ENCODE measurements at regions not wholly inside any gene's neighbourhood (a gene's known extent, or its start where the extent isn't known, plus 50 kb on each side); places are given as distances from the start of the nearest gene placed in this dataset.

DNA sequence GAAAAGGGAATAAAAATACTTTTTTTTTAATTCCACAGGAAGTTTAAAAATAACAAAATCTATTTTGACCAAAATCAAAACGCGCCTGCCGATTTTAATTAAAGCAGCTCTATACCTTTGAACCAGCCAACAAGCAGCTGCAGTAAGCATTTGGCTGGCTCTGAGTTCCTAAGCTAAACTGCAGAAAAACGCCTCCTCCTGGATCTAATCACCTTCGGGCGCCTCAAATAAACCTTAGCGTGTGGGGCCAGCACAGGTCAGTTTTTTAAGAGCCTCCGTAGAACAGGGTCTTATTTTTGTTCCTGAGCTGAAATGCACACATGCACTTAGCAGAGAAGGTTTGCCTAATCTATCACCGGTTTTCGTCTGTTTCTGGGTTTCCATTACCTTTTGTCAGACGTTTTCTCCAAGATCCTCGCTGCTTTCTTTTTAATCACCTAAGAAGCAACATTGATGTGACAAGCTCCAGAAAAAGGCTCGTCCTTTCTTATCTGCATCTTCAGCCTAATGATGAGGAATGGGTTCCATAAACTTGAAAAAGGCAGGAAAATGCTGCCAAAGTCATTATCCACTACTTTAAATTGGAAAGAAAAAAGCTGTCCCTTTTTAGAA, 64.7 kb upstream of the HNRNPA3 start:
- no peak for DNase-seq (ENCODE audit: low read depth in 2 of 3, low spot score in 1 of 3)

DNA sequence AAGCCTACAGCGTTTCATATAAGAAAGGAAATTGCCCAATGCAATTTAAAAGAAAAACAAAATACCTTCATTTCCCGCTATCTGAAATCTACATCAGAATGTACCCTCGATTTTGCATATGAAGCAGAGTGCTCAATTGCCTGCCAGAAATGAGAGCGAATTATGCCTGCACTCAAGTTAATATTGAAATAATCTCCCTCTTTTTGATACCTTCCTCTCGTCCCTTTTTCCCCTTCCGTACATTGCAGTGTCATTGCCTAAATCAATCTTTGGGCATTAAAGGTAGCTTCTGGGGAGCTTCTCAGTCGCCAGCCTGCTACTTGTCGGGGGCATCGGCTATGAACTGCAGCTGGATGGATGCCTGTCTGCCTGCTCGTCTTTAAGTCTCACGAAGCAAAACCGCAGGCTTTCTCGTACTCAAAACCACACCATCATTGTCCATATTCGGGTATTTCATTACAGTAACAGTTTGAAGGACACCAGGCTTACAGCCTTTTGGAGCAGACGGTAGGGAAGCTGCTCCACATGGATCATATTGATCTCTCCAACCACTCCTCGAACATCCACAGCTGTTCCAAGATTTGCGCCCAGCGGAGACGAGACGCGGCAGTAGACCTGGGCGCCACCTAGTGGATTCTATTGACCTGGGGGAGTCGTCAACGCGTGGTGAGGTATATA, 64.0 kb upstream of the HNRNPA3 start:
- peak; percentile 53 to 81 (median 66) for DNase-seq (ENCODE audit: low read depth in 2 of 3, low spot score in 1 of 3)

DNA sequence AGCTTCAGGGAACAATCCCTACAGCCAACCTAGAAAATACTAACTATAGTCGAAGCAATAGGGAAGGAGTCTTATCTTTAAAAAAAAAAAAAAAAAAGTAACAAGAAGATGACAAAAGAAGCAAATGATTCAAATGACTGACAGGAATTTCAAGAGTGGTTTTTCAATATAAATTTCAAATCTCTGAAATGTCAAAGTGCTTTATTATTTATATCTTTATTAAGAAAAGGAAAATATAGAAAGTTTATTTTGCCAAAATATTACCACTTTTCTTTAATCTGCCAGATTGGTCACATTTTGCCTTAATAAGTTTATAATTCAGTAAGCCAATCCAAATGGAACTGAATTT, 63.5 kb upstream of the HNRNPA3 start:
- no peak for DNase-seq (ENCODE audit: low read depth in 2 of 3, low spot score in 1 of 3)

DNA sequence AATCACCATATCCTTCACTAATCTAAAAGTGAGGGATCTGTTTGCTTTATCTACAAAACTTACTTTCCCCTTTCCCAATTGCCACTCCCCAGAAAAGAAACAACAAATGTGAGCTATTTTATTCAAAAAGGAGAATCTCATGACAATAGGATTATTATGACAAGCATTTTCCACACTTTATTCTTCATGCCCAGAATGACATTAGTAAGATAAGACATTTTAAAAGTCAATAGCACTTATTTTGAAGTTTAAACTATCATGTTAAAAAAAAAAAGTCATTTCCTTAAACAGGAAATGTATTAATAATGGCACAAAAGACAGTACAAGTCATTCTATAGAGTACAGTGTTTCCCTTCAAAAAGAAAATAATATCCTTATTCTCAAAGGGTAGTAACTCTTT, 58.8 kb upstream of the HNRNPA3 start:
- DNase-seq (ENCODE audit: low read depth in 2 of 3, low spot score in 1 of 3): no peak

DNA sequence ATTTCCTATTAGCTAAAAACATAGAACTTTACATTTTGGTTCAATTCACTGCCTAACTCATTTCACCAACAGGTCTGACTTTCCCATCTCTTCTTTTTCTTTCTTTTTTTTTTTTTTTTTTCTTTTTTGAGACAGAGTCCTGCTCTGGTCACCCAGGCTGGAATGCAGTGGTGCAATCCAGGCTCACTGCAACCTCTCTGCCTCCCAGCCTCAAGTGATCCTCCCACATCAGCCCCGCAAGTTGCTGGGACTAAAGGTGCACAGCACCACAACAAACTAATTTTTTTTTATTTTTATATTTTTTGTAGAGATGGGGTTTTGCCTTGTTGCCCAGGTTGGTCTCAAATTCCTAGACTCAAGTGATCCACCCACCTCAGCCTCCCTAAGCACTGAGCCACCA, 57.8 kb upstream of the HNRNPA3 start:
- DNase-seq (ENCODE audit: low read depth in 2 of 3, low spot score in 1 of 3): no peak

DNA sequence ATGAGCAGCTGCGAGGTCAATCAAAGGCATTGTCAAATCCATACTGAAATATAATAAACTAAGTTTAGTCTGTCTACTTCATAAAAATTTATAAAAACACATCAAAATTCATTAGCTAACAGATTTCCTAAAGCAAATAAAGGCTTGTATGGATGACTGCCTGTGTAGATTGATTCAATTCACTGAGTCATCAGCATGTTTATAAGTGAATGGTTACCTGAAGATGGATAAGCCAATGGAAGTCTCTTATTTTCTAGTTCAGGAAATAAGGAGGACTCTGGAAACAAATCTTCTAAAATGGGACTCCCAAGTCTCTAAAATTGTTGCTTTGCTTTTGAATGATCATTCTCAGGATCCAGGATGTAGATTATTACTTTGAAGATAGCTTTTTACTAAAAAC, 57.0 kb upstream of the HNRNPA3 start:
- DNase-seq (ENCODE audit: low read depth in 2 of 3, low spot score in 1 of 3): no peak

DNA sequence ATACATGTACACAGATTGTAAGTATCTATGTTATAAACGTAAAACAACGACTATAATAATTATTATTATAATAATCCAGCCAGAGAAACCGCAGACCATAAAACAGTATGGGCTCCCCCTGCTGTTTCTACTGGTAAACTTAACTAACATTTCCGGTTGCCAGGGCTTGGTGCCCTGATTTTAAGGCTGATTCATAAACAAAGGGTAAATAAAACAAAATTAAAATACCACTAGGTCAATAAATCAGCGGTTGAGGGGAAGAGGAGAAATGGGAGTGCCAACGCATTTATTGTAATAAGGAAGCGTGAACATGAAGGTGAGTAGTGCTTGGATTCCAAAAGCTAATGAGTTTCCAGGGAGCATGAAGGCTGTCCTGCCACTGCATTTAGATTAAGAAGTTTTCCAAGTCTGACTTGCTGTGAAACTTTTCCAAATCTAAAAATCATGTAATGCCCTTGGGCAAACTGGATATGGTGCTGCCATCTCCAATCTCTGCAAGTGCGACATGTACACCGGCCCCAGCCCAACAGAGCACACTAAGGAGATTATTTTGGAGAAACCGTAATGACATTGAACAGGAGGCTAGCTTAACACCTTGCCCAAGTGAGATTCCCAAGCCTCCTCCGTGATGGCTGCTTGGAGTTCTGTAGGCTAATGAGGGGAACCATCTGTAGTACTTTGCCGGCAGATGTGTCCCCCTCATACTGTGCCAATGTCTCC, 50.7 kb upstream of the HNRNPA3 start:
- no peak for DNase-seq (ENCODE audit: low read depth in 2 of 3, low spot score in 1 of 3)
